LNCaP clone FGC (cell line): ENCODE measurements at regions not wholly inside any gene's neighbourhood (a gene's known extent, or its start where the extent isn't known, plus 50 kb on each side); places are given as distances from the start of the nearest gene placed in this dataset.

Experiments
- DNase-seq: peaks from one replicate; pipeline ENCODE4 v3.0.0-alpha.2; 2011; ENCODE audit warnings: low read depth
- H3K4me3 ChIP-seq: 2 replicates; pipeline ENCODE4 v1.5.1; 2011; ENCODE audit warnings: mild to moderate bottlenecking, low read depth, low read length, control low read depth
- CTCF ChIP-seq: IDR thresholded peaks from 2 replicates; pipeline ENCODE4 v1.5.1; 2012; ENCODE audit warnings: mild to moderate bottlenecking; ENCODE audit not compliant: control insufficient read depth, insufficient read depth; ENCODE audit errors: extremely low read depth

GRCh38 chr6:47111685-47112084, 69.6 kb upstream of the ADGRF1 start:
- no peak for DNase-seq
- no peak for TF ChIP-seq CTCF
- no peak overlapping the region for H3K4me3 ChIP-seq

GRCh38 chr6:47109281-47109680, 67.1 kb upstream of the ADGRF1 start:
- H3K4me3 ChIP-seq: no peak overlapping the region
- DNase-seq: no peak
- no peak for TF ChIP-seq CTCF

- no peak overlapping the region for H3K4me3 ChIP-seq
- DNase-seq: no peak
Observed at GRCh38 chr6:47106721-47107197, 64.6 kb upstream of the ADGRF1 start.

GRCh38 chr6:47106216-47106615, 64.1 kb upstream of the ADGRF1 start:
- TF ChIP-seq CTCF: no peak
- no peak overlapping the region for H3K4me3 ChIP-seq

More at GRCh38 chr6:47106721-47107197, 64.6 kb upstream of the ADGRF1 start:
- no peak for TF ChIP-seq CTCF

GRCh38 chr6:47105469-47106178, 63.5 kb upstream of the ADGRF1 start:
- no peak overlapping the region for H3K4me3 ChIP-seq
- TF ChIP-seq CTCF: no peak
- DNase-seq: no peak

More at GRCh38 chr6:47106216-47106615, 64.1 kb upstream of the ADGRF1 start:
- no peak for DNase-seq

GRCh38 chr6:47103931-47104330, 61.8 kb upstream of the ADGRF1 start:
- no peak overlapping the region for H3K4me3 ChIP-seq
- no peak for DNase-seq
- TF ChIP-seq CTCF: no peak

- no peak for DNase-seq
- TF ChIP-seq CTCF: no peak
- H3K4me3 ChIP-seq: no peak overlapping the region
Observed at GRCh38 chr6:47102331-47102730, 60.2 kb upstream of the ADGRF1 start.
